ENCODE measurements at regions not wholly inside any gene's neighbourhood (a gene's known extent, or its start where the extent isn't known, plus 50 kb on each side); places are given as distances from the start of the nearest gene placed in this dataset.

DNA sequence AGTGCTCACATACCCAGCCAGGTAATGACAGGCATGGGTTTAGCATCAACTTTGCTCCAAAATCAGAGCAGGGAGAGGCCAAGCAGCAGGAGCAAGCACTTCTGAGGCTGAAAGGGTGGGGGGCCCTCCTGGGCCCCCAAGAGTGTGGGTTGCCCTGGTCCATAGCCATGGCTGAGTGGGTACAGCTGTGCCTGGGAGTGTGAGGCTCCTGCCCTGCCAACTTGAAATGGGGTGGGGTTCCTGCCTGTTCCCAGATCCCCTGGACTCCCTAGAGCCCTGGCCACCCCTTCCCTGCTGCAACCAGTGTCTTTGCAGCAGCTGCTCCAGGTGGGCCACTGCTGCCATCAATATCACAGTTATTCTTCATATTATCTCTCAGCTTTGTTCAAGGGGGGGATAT, 1224.2 kb upstream of the GJE1 start:
- DNase-seq (ENCODE audit: low spot score), result no peak

DNA sequence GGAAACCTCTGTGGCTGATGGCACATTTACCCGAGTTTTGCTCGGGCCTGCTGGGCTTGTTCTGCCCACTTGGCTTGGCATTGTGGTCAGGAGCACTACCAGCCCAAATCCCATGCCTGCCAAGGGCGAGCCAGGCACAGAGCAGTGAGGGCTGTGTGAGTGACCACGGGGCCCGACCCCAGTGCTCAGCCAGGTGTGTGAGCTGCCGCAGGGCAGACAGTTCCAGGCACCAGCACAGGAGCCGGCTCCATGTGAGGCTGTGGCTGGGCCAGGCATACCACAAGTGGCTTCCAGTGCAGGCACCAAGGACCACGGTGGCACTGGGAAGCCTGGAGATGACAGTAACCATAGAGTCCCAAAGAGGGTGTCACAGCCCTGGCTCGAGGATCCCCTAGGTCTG, 1225.5 kb upstream of the GJE1 start:
- DNase-seq (ENCODE audit: low spot score), result no peak

DNA sequence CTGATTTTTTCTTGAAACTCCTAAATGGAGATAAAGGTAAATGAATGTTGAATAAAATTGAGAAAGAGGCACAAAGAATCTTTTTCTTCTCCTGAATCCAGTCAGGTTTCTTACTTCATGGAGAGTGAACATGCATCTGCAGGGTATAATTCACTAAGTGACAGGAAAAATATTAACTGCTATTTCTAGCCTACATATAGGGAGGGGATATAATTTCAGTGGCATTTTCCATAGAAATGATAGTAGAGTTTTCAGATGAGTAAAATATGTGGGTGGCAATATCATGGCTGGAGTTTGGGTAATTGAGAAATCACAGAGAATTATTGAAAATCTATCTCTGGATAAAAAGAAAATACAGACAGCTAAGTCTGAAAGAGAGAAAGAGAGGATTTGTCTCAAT, 1227.0 kb upstream of the GJE1 start:
- no peak for DNase-seq (ENCODE audit: low spot score)

DNA sequence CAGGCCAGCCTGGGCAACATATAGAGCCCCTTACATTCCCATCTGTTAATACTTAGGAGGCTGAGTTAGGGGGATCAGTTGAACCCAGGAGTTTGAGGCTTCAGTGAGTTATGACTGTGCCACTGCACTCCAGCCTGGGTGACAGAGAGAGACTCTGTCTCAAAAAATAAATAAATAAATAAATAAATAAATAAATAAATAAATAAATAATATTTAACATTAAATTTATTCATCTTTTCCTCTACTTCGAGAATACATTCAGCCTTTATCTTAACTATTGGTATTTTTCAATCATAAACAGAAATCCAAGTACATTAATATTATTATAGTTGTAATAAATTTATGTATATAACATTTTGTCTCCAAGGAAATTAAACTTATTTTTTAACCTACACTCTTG, 1227.7 kb upstream of the GJE1 start:
- DNase-seq (ENCODE audit: low spot score), result no peak

DNA sequence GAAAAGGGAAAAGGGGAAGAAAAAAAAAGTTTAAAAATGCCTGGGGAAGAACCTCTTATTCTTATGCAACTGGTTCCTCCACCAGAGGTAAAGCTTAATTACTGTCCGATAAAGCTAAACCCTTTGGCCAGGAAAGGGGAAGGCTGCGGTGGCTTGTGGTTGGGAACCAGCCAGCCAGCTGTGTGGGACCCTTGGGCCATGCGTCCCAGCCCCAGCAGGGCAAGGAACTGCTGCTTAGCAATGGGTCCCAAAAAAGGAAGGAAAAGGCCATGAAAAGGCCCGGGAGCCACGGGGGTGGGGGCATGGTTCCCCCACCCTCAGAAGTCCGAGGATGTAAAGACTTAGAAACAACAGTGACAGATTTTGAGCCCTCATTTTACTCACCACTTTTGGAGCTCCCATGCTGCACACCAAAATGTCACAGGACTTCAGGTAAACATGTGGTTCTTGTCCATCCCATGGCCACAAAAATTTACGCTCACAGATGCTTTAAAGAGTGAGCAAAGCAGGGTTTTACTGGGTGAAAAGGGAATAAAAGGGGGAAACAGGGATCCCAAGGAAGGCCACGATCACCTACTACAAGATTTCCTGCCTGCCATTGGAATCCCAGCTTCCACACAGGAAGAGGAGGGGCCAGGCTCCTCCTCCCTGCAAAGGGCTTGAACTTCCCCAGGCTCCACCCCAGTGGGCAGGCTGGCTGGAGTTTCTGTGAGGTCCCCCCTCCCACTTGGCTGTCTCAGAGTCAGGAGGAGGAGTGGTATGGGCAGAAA, 1234.7 kb upstream of the GJE1 start:
- no peak for DNase-seq (ENCODE audit: low spot score)

DNA sequence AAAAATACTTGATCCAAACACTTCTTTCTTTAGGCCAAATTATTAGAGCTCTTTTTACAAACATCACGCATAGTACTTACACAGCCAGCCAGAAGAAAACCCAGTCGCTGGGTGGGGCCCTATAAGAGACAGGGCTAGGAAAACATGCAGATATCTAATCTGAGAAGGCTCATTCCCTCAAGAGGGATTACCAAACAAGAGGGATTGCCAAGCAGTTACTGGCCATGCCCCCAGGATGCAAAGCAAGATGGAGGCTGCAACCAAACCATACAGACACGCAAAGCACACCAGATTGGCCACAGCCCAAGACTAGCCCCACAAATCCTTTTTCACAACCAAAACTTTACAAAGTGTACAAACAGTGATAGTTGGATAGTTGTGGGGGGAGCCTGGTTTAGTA, 1235.4 kb upstream of the GJE1 start:
- no peak for DNase-seq (ENCODE audit: low spot score)

DNA sequence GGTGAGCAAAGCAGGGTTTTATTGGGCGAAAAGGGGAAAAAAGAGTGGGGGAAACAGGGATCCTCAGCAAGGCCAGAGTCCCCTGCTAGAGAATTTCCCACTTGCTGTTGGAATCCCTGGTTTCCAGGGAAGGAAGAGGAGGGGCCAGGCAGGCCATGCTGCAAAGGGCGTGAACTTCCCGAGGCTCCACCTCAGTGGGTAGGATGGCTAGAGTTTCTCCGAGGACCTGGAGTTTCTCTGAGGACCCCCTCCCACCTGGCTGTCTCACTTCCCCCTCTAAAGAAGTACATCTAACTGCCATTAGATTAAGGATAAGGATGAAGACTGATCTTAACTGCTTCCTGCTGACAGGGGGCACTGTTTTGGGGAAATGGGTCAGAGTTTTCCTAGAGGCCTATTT, 1239.3 kb upstream of the GJE1 start:
- DNase-seq (ENCODE audit: low spot score), result no peak

DNA sequence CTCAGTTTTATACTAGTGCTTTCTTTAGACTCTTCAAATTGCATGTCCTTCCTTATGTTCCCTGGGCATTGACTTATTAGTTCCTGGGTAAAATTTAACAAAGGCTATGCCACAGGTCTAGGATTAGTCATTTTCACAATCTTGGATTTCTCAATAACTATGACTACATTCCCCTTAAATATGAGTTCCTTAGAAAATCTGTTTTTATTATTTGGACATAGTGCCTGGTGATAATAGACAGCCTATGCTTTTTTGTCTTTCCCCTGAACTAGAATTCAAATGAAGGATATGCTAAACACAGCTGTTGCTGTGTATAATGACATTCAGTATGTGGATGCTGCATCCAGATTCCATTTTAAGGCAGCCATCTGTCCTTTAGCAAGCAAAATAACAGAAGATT, 1252.8 kb upstream of the GJE1 start:
- DNase-seq (ENCODE audit: low spot score), result no peak

DNA sequence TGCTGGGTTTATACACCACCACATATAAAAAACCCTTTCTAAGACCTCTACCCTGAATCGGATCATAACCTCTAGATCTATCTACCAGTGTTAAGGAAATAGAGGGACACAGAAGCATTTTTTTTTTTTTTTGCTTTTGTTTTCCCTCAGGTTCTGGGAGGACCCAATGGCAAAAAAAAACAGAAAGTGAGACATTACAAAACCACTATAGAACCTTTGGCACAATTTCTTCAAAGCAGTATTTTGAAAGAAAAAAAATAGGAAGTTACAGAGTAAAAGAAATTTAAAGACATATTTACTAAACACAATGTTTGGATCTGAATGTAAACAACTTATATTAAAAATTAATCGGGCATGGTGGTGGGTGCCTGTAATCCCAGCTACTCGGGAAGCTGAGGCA, 1258.7 kb upstream of the GJE1 start:
- DNase-seq (ENCODE audit: low spot score), result no peak

DNA sequence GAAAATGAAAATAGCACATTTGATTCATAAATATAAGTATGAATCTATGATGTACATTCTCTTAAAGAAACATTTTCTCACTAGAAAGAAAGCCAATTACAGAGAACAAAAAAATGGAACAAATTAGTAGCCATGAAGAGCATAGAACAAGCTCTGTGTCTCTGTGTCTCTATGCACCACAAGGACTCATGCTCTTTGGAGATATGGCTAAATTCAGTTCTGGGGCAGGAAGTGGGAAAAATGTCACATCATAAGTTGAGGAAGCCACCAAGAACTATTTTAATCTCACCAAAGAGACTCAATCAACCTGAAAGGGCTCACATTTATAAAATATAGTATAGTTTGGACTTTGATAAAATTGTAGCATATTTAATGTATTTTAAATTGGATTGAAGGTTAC, 1259.8 kb upstream of the GJE1 start:
- no peak for DNase-seq (ENCODE audit: low spot score)

DNA sequence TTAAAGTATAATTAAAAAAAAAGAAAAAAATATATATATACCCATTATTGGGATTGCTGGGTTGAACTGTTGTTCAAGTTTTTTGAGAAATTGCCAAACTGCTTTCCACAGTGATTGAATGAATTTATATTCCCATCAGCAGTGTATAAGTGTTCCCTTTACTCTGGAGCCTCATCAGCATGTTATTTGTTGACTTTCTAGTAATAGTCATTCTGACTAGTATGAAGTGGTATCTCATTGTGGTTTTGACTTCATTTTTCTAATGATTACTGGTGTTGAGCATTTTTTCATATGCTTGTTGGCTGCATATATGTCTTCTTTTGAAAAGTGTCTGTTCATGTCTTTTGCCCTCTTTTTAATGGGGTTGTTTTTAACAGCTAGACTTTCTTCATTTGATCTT, 1260.8 kb upstream of the GJE1 start:
- DNase-seq (ENCODE audit: low spot score), result no peak

DNA sequence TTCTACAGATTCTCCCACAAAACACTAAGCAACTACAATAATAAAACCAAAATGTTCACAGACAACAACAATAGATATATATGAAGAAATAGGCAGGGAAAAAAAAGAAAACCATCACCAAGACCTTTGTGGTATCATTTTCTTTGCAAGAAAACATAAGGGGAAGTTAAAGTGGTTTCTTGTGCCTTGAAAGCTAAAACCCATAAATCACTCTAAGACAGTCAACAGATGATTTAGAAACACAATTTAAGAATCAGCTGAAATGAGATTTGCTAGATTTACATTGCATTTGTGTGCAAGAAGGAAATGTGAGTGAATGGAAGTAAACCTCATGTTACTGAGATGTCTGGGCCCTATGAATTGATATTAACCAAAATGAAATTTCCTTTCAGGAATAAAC, 1265.4 kb upstream of the GJE1 start:
- DNase-seq (ENCODE audit: low spot score), result no peak

DNA sequence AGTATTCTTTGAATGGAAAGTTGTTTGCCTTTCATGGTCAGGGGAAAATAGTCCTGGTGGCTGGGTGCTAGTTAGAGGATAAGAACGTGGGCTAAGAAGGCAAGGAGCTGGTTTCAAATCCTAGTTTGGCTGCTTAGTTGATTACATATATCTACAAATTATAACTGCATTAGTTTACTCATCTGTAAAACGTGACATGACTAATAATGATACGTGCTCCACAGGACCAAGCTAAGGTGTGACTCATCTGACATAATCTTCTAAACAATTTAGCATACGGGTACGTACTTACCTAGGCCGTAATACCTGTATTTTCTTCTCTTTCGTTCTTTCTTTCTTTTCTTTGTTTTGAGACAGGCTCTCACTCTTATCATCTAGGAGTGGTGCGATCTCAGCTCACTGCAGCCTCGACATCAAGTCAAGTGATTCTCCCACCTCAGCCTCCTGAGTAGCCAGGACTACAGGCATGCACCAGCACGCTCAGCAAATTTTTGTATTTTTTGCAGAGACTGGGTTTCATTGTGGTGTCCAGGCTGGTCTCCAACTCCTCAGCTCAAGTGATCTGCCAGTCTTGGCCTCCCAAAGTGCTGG, 1274.2 kb upstream of the GJE1 start:
- no peak for DNase-seq (ENCODE audit: low spot score)

DNA sequence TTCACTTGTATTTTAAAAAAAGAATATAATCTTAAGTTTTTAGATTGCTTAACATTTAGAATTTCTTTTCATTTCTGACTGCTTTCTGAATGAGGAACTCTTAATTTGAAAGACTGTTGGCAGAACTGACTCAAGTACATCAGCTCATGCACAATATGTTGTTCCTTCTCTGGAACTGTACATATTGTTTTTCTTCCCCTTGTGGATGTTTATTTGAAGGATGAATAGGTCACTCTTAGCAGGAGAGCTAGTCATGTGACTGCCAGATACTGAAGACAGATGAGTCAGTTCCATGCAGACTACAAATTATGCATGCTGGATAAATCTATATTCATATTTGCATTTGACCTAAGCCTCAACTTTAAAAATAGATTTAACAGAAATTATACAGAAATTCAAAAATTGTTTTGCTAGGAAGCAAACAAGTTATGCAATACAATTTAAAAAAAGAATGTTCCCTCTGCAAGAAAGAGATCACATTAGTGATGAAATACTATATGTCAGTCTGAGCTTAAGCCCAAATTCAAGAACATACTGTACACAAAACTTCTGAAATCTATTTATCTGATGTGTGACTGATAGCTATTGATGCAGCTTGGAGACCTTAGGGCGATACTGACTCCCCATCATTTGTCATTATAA, 1274.9 kb upstream of the GJE1 start:
- DNase-seq (ENCODE audit: low spot score), result no peak

DNA sequence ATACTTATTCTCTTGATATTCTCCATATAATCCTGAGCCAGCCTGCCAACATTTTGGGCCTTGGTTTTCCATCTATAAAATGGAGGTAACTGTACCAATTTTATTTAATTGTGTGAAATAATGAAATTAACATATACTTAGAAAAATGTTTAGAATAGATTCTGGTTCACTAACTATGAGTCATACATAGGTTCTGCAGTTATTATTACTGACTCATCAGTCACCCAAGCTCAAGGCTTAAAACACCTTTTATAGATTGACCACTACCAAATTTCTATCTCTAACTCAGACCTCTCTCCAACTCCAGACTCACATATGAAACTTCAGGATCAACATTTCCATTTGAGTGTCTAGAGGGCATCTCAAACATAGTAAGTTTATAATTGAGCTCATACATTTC, 1277.2 kb upstream of the GJE1 start:
- DNase-seq (ENCODE audit: low spot score), result no peak

DNA sequence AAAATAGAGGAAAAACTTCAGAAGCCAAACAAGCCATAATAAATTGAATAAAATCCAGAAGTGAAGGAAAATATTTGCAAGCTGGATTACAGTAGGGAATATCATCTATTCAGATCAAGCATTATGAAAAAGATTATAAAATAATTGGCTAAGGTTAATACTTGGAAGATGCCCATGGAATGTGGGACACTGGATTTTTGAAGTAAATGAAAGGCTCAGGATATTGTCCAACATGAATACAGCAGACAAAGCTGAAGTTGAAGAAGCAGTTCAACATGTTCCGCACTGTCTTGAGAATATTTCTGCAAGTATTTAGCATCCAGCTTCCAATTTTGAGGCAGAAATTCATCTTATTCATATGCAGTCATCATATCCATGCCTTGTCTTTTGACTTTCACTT, 1278.4 kb upstream of the GJE1 start:
- DNase-seq (ENCODE audit: low spot score), result no peak

DNA sequence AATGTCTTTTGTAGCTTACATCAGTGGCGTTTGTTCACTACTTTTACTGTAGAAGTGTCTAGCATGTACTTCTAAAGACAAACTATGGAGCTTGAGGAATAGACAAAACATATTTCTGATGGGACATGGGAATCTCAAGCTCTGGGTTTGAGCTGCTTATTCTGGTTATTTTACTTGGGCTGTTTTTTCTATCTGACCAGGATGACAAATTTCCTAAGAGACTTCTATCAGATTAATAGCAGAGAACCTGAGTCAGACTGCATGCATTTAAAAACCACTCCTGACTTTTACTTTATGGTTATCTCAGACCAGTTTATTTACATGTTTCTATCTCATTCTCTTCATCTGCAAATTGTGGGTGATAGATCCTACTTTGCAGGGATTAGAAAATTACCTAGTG, 1282.3 kb upstream of the GJE1 start:
- no peak for DNase-seq (ENCODE audit: low spot score)

DNA sequence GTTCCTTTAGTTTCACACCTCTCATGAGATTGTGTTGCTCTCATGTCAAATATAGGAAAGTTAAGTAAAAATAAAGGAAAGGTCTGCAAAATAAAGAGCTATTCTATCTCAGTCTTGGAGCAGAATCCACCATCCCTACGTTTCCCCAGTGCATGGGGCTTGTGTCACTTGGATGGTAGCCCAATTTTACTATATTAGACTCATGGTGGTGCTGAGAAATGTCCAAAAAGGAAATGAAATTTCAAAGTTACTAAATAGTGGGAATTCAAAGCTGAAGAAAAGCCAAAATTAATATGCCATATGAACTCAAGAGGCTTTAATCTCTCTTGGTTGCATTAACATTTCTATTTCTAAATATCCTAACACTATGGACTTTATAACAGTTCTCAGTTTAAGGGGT, 1283.3 kb upstream of the GJE1 start:
- no peak for DNase-seq (ENCODE audit: low spot score)

DNA sequence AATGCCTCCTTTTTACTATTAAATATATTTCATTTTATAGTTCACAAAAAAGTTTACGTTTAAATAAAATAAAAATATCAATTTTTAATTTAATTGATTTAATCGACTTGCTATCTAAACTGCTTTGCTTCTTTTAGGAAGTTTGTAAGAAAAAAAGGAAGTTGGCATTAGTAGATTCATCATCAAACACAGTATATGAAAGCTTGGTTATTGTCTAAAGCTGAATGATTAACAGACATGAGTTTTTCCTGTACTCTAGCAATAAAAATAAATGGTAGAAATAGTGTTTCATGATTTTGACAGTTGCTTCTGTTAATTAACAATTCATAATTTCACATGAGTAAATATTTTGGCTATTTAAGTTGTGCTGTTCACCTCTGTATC, 1285.5 kb upstream of the GJE1 start:
- DNase-seq (ENCODE audit: low spot score), result no peak

DNA sequence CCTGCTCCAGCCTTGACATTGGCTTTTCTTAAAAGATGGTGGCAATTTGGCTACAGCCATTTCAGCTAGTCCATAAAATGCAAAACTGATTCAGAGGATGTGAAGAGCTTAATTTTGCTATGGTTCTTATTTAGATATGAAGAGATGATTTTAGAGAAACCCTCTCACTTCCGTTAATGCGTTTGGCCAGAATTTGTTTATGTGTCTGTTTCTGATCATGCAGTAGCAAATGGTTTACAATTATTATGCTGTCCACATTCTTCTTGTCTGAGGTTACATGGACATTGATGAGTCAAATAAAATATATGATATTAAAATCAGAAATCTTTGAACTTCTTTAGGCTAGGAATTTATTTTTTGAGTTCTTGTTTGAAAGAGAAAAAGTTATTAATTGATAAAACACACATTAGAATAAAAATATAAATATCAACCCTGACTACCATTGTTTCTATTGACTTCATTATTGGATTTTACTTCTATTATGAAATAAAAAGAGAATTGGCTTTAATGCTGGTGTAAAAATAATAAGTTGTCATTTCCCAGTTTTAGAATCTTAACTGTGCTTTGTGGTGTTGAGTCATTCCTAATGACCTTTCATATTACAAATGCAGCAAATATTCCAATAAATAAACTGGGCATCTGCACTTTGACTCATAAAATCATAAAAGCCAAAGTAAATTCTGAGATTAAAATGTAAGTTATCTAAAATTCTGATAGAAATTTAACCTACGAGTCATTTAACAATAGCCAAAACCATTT, 1286.0 kb upstream of the GJE1 start:
- DNase-seq (ENCODE audit: low spot score), result no peak

DNA sequence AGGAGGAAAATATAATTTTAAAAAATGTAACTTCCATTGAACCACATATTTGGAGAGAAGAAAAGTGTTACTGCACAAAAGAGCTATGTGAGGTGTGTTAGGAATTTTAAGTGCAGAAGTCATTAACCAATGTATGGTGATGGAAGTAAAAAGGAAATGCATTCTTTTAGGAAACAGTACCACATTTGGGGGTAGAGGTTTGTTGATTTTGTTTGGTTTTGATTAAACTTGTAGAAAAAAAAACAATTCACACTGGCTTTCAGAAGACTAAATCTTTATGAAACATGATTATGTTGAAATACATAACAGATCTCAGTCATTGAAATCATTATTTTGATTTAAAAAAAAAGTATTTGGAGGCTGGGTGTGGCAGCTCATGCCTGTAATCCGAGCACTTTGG, 1287.0 kb upstream of the GJE1 start:
- no peak for DNase-seq (ENCODE audit: low spot score)

DNA sequence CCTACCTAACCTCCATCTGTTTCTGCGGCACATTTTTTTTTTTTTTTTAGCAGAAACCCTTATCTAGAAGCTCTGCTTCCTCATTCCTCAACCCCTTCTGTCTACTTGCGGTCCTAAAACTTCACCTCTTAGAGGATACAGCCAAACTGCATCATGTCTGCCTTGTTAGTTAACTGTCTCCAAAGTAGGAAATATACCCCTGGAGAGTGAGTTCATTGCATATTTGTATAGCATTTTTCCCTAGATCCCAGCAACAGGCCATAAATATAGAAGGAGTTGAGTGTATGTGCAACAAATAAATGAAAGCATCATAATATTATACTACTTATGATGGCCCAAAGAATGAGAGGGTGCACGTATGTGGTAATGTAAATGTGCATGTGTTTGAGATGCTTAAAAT, 1288.6 kb upstream of the GJE1 start:
- DNase-seq (ENCODE audit: low spot score), result no peak

DNA sequence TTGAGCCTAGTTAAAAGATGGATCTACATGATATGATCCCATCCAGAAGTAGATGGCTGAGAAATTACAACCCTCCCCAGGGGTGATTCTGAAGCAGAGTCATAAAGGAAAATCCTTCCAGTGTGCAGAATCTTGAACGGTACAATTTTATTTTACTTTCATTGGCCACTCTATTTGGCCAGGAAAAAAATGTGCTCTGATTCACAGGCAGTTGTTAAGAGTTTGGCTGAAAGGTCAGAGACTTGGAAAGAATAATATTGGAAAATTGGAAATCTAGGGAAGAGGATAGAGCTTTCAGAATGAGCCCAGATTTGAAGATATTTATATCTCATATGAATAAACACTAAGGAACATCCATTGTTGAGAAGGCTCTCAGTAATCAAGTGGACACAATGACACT, 1299.3 kb upstream of the GJE1 start:
- no peak for DNase-seq (ENCODE audit: low spot score)

Measured in CD4-positive, alpha-beta T cell treated with Interleukin-2 at 100 ng/mL for 4 hours (primary cell).